ENCODE measurements at regions not wholly inside any gene's neighbourhood (a gene's known extent, or its start where the extent isn't known, plus 50 kb on each side); places are given as distances from the start of the nearest gene placed in this dataset.

DNA sequence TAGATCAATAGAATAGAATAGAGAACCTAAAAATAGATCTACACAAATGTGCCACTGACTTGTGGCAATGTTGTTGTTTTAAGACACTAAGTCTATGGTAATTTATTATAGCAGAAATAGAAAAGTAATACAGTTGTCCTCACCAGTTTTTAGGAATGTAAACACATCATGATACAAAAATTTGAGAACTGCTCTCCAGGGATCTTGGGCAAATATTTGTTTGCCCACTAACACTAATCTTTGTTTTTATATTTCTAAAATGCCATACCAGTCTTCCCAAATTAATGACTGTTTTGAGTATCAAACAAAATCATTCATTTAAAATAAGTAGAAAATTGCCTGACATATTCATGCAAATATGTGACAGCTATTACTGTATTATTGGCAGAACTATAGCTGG is 297.6 kb downstream of the BRINP1 start:
- TF ChIP-seq, protein P1, sequence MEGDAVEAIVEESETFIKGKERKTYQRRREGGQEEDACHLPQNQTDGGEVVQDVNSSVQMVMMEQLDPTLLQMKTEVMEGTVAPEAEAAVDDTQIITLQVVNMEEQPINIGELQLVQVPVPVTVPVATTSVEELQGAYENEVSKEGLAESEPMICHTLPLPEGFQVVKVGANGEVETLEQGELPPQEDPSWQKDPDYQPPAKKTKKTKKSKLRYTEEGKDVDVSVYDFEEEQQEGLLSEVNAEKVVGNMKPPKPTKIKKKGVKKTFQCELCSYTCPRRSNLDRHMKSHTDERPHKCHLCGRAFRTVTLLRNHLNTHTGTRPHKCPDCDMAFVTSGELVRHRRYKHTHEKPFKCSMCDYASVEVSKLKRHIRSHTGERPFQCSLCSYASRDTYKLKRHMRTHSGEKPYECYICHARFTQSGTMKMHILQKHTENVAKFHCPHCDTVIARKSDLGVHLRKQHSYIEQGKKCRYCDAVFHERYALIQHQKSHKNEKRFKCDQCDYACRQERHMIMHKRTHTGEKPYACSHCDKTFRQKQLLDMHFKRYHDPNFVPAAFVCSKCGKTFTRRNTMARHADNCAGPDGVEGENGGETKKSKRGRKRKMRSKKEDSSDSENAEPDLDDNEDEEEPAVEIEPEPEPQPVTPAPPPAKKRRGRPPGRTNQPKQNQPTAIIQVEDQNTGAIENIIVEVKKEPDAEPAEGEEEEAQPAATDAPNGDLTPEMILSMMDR (conservative IDR thresholded peaks at IDR 0.05 in 1 of 2, IDR thresholded peaks at IDR 0.05 in 1 of 2; ENCODE audit: extremely low read depth in 1 of 2, insufficient read depth in 1 of 2, low read depth in 1 of 2, low read length in 2 of 2): no peak
- no peak for TF ChIP-seq EZH2 (IDR thresholded peaks at IDR 0.05; ENCODE audit: borderline replicate concordance, low read length)
